HepG2 (cell line): ENCODE measurements at regions not wholly inside any gene's neighbourhood (a gene's known extent, or its start where the extent isn't known, plus 50 kb on each side); places are given as distances from the start of the nearest gene placed in this dataset.

Experiments used
- BORCS8-MEF2B ChIP-seq: sonication (generic); formaldehyde crosslinking; IDR thresholded peaks from 2 replicates; pipeline ENCODE4 v1.8.0; 2022; ENCODE audit warnings: mild to moderate bottlenecking, missing genetic modification reagents
- KDM5A ChIP-seq: fragments of 200-600 bp; sonication (generic); IDR thresholded peaks from 2 replicates; pipeline ENCODE4 v1.7.0; 2018; ENCODE audit warnings: antibody characterized with exemption, mild to moderate bottlenecking, low read length, borderline replicate concordance
- SNAPC4 ChIP-seq: sonication (generic); formaldehyde crosslinking; IDR thresholded peaks from 2 replicates; pipeline ENCODE4 v1.4.0; 2020; ENCODE audit warnings: mild to moderate bottlenecking, missing genetic modification reagents
- TCF7 ChIP-seq: sonication (generic); IDR thresholded peaks from 2 replicates; pipeline ENCODE4 v1.6.1; 2016; ENCODE audit warnings: antibody characterized with exemption, low read depth
- TOPORS ChIP-seq: sonication (generic); formaldehyde crosslinking; IDR thresholded peaks from 2 replicates; pipeline ENCODE4 v1.8.0; 2023; ENCODE audit warnings: mild to moderate bottlenecking, missing genetic modification reagents
- ZNF30 ChIP-seq: sonication (generic); formaldehyde crosslinking; IDR thresholded peaks from 2 replicates; pipeline ENCODE4 v1.5.0; 2020; ENCODE audit warnings: mild to moderate bottlenecking, missing genetic modification reagents
- ZNF333 ChIP-seq: sonication (generic); formaldehyde crosslinking; IDR thresholded peaks from 2 replicates; pipeline ENCODE4 v1.4.0; 2020; ENCODE audit warnings: mild to moderate bottlenecking, missing genetic modification reagents, borderline replicate concordance
- ZNF564 ChIP-seq: sonication (generic); formaldehyde crosslinking; IDR thresholded peaks from 2 replicates; pipeline ENCODE4 v1.8.1; 2023; ENCODE audit warnings: mild to moderate bottlenecking, missing genetic modification reagents
- TF ChIP-seq, protein P1 (sequence below): IDR thresholded peaks from 2 replicates; pipeline ENCODE4 v1.6.1; 2016; ENCODE audit warnings: missing compliant biosample characterization, missing genetic modification reagents, borderline replicate concordance
- TF ChIP-seq, protein P2 (sequence below): IDR thresholded peaks from 2 replicates; pipeline ENCODE4 v1.6.1; 2016; ENCODE audit warnings: low read depth, borderline replicate concordance
- TF ChIP-seq, protein P3 (sequence below): sonication (generic); formaldehyde crosslinking; IDR thresholded peaks from 2 replicates; pipeline ENCODE4 v1.4.0; 2020; ENCODE audit warnings: missing genetic modification reagents

- TF ChIP-seq KDM5A (no peak), ZNF333 (CRISPR knock-in tag) (no peak), ZNF30 (CRISPR knock-in tag) (no peak), SNAPC4 (CRISPR knock-in tag) (no peak), ZNF564 (CRISPR knock-in tag) (no peak), TOPORS (CRISPR knock-in tag) (no peak), TCF7 (no peak), BORCS8-MEF2B (CRISPR knock-in tag) (no peak)
- TF ChIP-seq, protein P1, sequence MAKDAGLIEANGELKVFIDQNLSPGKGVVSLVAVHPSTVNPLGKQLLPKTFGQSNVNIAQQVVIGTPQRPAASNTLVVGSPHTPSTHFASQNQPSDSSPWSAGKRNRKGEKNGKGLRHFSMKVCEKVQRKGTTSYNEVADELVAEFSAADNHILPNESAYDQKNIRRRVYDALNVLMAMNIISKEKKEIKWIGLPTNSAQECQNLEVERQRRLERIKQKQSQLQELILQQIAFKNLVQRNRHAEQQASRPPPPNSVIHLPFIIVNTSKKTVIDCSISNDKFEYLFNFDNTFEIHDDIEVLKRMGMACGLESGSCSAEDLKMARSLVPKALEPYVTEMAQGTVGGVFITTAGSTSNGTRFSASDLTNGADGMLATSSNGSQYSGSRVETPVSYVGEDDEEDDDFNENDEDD: no peak
- TF ChIP-seq, protein P2, sequence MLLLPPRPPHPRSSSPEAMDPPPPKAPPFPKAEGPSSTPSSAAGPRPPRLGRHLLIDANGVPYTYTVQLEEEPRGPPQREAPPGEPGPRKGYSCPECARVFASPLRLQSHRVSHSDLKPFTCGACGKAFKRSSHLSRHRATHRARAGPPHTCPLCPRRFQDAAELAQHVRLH (CRISPR knock-in tag): no peak
- TF ChIP-seq, protein P3, sequence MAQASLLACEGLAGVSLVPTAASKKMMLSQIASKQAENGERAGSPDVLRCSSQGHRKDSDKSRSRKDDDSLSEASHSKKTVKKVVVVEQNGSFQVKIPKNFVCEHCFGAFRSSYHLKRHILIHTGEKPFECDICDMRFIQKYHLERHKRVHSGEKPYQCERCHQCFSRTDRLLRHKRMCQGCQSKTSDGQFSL (CRISPR knock-in tag): no peak
Measured at GRCh38 chr2:122445003-122445402, 689.6 kb downstream of the TSN start (continued).
